ENCODE measurements at regions not wholly inside any gene's neighbourhood (a gene's known extent, or its start where the extent isn't known, plus 50 kb on each side); places are given as distances from the start of the nearest gene placed in this dataset.

- H3K9me3 ChIP-seq: no peaks in the 10 kb centered on the region
- intact Hi-C loops (cut with DNase I; ENCODE audit: low total_unique reads): no loop called here
- no peak for DNase-seq
- H3K27ac ChIP-seq: no peak overlapping the region
- H3K27me3 ChIP-seq: no peaks in the 10 kb centered on the region
- no peak overlapping the region for H3K4me3 ChIP-seq
- H3K4me1 ChIP-seq: no peaks in the 10 kb centered on the region
- H3K36me3 ChIP-seq: no peaks in the 10 kb centered on the region
- TF ChIP-seq POLR2A (IDR thresholded peaks at IDR 0.05) (no peak), CTCF (IDR thresholded peaks at IDR 0.05) (no peak)
Measured at GRCh38 chr6:165949324-165949723, 218.3 kb downstream of the TBXT start.

GRCh38 chr6:165944002-165944466 lies 223.6 kb downstream of the TBXT start:
- intact Hi-C loops (cut with DNase I; ENCODE audit: low total_unique reads): no loop called here

GRCh38 chr6:165941786-165942185 lies 225.9 kb downstream of the TBXT start:
- TF ChIP-seq CTCF (IDR thresholded peaks at IDR 0.05) (no peak), POLR2A (IDR thresholded peaks at IDR 0.05) (no peak)
- no peaks in the 10 kb centered on the region for H3K27me3 ChIP-seq
- intact Hi-C loops (cut with DNase I; ENCODE audit: low total_unique reads): no loop called here

More at GRCh38 chr6:165944002-165944466, 223.6 kb downstream of the TBXT start:
- no peak overlapping the region for H3K27ac ChIP-seq
- H3K4me1 ChIP-seq: no peaks in the 10 kb centered on the region
- H3K4me3 ChIP-seq: no peak overlapping the region
- no peaks in the 10 kb centered on the region for H3K9me3 ChIP-seq
- DNase-seq: no peak
- H3K36me3 ChIP-seq: no peaks in the 10 kb centered on the region
- no peak for TF ChIP-seq CTCF (IDR thresholded peaks at IDR 0.05)
- no peaks in the 10 kb centered on the region for H3K27me3 ChIP-seq

GRCh38 chr6:165941249-165941775 lies 226.3 kb downstream of the TBXT start:
- no peak overlapping the region for H3K27ac ChIP-seq
- no peaks in the 10 kb centered on the region for H3K27me3 ChIP-seq
- intact Hi-C loops (cut with DNase I; ENCODE audit: low total_unique reads): no loop called here
- H3K36me3 ChIP-seq: no peaks in the 10 kb centered on the region
- no peak overlapping the region for H3K4me3 ChIP-seq
- no peaks in the 10 kb centered on the region for H3K9me3 ChIP-seq
- DNase-seq: no peak
- TF ChIP-seq POLR2A (IDR thresholded peaks at IDR 0.05) (no peak), CTCF (IDR thresholded peaks at IDR 0.05) (no peak)
- H3K4me1 ChIP-seq: no peaks in the 10 kb centered on the region

More at GRCh38 chr6:165941786-165942185, 225.9 kb downstream of the TBXT start:
- no peaks in the 10 kb centered on the region for H3K9me3 ChIP-seq
- H3K4me1 ChIP-seq: no peaks in the 10 kb centered on the region
- no peaks in the 10 kb centered on the region for H3K36me3 ChIP-seq
- H3K27ac ChIP-seq: no peak overlapping the region
- no peak overlapping the region for H3K4me3 ChIP-seq
- DNase-seq: no peak

GRCh38 chr6:165940366-165940765 lies 227.3 kb downstream of the TBXT start:
- intact Hi-C loops (cut with DNase I; ENCODE audit: low total_unique reads): no loop called here
- Histone ChIP-seq H3K27ac (no peak overlapping the region), H3K9me3 (no peaks in the 10 kb centered on the region), H3K4me1 (no peaks in the 10 kb centered on the region), H3K4me3 (no peak overlapping the region), H3K27me3 (no peaks in the 10 kb centered on the region), H3K36me3 (no peaks in the 10 kb centered on the region)
- TF ChIP-seq POLR2A (IDR thresholded peaks at IDR 0.05): no peak
- no peak for TF ChIP-seq CTCF (IDR thresholded peaks at IDR 0.05)
- DNase-seq: no peak

Measured in uterus (tissue), 3 donors.